Skeletal muscle cell (primary cell): ENCODE measurements at regions not wholly inside any gene's neighbourhood (a gene's known extent, or its start where the extent isn't known, plus 50 kb on each side); places are given as distances from the start of the nearest gene placed in this dataset.
A peak's percentile ranks its signal among the peaks of the same experiment; 100 is the strongest.
"Not testable (repeated sequence)": the region's sequence is repeated elsewhere in the genome, so short reads cannot be mapped to it uniquely, and the experiment has no call there.

Source experiments
- DNase-seq: peaks from one replicate; pipeline ENCODE4 v3.0.0-alpha.2; 2010; ENCODE audit warnings: low read depth
- H3K4me3 ChIP-seq: 2 replicates; pipeline ENCODE4 v1.5.1; 2011; ENCODE audit warnings: low read depth, mild to moderate bottlenecking, control low read depth, low read length, moderate library complexity

- no peak for DNase-seq
These were observed 314.2 kb downstream of the PID1 start for GRCh38 chr2:228956701-228957474.

GRCh38 chr2:228949831-228950230, 321.3 kb downstream of the PID1 start:
- DNase-seq = no peak
- H3K4me3 ChIP-seq = no peak overlapping the region

More at GRCh38 chr2:228956701-228957474, 314.2 kb downstream of the PID1 start:
- H3K4me3 ChIP-seq = no peak overlapping the region

DNA sequence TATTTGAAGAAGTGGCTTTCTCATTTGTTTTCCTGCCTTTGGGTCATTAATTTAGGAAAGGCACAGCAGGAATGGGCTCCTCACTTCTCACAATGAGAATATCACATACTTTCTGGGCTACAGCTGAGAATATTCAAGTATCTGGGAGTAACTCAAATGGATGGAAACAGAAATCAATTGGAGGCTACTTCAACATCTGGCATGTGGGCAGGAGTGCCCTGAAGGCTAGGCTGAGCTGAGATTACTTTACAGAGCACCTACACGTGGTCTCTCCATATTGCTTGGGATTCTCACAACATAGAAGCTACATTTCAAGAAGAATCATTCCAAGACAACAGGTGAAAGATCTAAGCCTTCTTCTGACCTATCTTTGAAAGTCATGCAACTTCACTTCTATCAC, 325.4 kb downstream of the PID1 start:
- H3K4me3 ChIP-seq = no peak overlapping the region
- no peak for DNase-seq

DNA sequence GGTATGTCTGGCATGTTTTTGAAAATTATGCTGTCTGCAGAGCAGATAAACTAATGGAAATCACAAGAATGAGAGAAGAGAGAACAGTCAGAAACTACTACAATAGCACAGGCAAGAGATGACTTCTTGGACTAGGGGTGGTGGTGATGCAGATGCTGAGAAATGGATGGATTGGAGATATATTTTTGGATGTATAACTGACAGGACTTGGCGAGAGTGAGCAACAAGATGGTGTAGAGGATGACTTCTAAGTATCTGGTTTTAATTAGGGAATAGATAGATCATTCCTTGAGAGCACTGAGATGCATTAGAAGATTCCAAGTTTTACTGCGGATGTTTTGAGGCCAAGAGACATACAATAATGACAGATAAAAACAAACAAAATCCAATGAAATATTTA, 328.2 kb downstream of the PID1 start:
- no peak for DNase-seq
- H3K4me3 ChIP-seq = no peak overlapping the region

GRCh38 chr2:228938629-228939028, 332.5 kb downstream of the PID1 start:
- H3K4me3 ChIP-seq = no peak overlapping the region
- DNase-seq = peak; percentile 7

GRCh38 chr2:228927028-228928010, 343.8 kb downstream of the PID1 start:
- no peak for DNase-seq
- no peak overlapping the region for H3K4me3 ChIP-seq

DNA sequence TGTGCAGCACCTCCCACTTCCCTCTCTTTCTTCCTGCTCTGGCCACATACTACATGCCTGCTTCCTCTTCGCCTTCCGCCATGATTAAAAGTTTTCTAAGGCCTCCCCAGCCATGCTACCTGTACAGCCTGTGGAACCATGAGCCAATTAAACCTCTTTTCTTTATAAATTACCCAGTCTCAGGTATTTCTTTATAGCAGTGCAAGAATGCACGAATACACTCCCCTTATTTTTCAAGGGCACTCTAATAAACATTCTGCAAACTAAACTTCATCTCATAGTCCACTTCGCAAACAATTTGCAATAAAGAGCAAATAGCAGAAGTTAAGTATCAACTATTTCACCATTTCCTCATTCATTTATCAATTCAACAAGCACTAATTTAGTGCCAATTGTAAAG, 351.3 kb downstream of the PID1 start:
- no peak for DNase-seq
- H3K4me3 ChIP-seq = no peak overlapping the region

- H3K4me3 ChIP-seq = no peak overlapping the region
- DNase-seq = peak; percentile 3
These were observed 353.9 kb downstream of the PID1 start for GRCh38 chr2:228917220-228917619.

DNA sequence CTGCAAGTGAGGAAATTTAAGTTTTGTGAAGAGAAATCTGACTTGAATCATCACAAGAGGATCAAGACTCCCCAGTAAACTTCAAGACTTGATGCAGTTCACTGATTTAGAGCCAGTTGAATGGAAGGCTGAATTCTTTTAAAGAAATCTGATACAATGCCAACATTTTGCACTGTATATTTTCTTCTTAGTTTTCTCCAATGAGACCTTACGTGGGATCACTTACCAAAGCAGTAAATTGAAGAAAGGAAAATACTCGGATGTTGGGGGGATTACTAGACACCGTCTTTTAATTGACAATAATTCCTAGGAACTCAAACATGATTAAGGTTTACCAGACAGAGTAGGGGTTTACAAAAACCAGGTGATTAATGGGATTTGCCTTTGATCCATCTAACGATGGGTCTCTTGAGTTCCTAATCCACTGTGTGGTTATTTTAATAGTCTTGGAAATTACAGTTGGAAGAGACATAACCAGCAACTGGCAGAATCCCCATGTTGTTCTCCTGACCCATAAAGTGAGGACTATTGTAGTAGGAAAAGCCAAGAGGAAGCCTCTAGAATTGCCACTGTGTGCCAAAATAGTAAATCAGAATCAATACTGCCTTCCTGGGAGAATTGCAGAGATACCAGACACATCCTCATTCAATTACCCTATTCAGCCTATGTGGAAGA, 354.5 kb downstream of the PID1 start:
- no peak for DNase-seq
- no peak overlapping the region for H3K4me3 ChIP-seq

- DNase-seq = no peak
- no peak overlapping the region for H3K4me3 ChIP-seq
These were observed 357.9 kb downstream of the PID1 start for GRCh38 chr2:228913176-228913575.

DNA sequence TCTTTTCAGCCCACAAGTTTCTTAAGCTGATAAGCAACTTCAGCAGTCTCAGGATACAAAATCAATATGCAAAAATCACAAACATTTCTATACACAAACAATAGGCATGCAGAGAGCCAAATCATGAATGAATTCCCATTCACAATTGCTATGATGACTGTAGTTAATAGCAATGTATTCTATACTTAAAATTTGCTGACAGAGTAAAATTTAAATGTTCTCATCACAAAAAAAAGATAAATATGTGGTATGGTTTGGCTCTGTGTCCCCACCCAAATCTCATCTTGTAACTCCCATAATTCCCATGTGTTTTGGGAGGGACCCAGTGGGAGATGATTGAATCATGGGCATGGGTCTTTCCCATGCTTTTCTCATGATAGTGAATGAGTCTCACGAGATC, 360.2 kb downstream of the PID1 start:
- DNase-seq = not testable (repeated sequence)

DNA sequence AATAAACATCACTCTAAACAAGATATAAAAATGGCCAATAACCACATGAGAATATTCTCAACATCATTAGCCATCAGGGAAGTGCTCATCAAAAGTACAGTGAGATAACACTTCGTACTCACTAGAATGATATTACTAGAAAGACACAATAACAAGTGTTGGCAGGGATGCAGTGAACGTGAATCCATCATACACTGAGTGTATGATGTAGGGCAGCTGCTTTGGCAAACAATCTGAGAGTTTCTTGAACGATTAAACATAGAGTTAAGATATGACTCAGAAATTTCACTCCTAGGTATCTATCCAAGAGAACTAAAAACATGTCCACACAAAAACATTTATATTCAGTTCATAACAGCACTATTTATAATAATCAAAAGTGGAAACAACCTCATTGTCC, 368.9 kb downstream of the PID1 start:
- no peak overlapping the region for H3K4me3 ChIP-seq
- DNase-seq = no peak

More for the DNA sequence above, 360.2 kb downstream of the PID1 start:
- H3K4me3 ChIP-seq = not testable (repeated sequence)

- no peak for DNase-seq
- no peak overlapping the region for H3K4me3 ChIP-seq
These were observed 369.6 kb downstream of the PID1 start for GRCh38 chr2:228901531-228901930.

GRCh38 chr2:228878138-228878537, 392.9 kb downstream of the PID1 start:
- H3K4me3 ChIP-seq = no peak overlapping the region
- no peak for DNase-seq

GRCh38 chr2:228876276-228876675, 394.8 kb downstream of the PID1 start:
- no peak for DNase-seq
- no peak overlapping the region for H3K4me3 ChIP-seq

DNA sequence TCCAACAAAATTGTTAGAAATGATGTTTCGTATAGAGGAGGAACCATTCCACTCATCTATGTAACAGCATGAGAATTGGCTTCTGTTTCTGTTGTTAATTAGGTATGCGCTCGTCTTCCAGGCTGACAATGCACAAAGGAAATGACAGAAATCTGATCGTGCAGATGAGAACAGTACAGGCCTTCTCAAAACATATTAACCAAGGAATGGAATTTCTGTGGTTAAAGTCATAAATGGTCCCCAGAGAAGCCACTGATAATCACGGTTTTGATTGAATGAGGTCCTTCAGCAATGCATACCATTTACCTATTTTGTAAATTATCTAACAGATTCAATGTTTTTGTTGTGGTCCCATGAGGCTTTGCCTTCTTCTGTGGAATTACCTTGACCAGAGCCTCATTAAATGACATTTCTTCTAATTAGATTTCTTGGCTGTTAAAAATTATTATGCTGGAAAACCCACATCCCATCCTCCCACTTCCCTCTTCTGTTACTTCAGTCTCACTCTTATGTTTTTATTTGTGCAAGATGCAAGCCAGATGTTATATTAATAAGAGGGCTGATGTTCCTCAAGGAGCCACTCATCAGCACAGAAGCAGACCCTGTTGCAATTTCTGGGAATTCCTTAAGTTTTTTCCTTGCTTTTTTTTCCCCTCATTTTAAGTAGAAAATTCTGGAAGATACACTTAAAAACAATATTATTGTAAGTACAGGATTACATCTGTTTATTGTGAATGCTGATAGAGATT, 395.8 kb downstream of the PID1 start:
- DNase-seq = peak; percentile 46
- H3K4me3 ChIP-seq = no peak overlapping the region

- DNase-seq = no peak
- H3K4me3 ChIP-seq = no peak overlapping the region
These were observed 400.1 kb downstream of the PID1 start for GRCh38 chr2:228871012-228871411.

GRCh38 chr2:228869636-228870264, 401.3 kb downstream of the PID1 start:
- no peak overlapping the region for H3K4me3 ChIP-seq

GRCh38 chr2:228867406-228867805, 403.7 kb downstream of the PID1 start:
- no peak overlapping the region for H3K4me3 ChIP-seq

More at GRCh38 chr2:228869636-228870264, 401.3 kb downstream of the PID1 start:
- DNase-seq = no peak

More at GRCh38 chr2:228867406-228867805, 403.7 kb downstream of the PID1 start:
- DNase-seq = no peak
